ENCODE measurements at regions not wholly inside any gene's neighbourhood (a gene's known extent, or its start where the extent isn't known, plus 50 kb on each side); places are given as distances from the start of the nearest gene placed in this dataset.

GRCh38 chr20:10731190-10731965 is 57.6 kb upstream of the JAG1 start:
- Histone ChIP-seq H2BK120ac (ENCODE audit: low read depth, low read length) (peak overlapping the region; percentile 71), H2AFZ (replicated peaks; ENCODE audit: low read length, poor library complexity) (peak overlapping the region; percentile 58), H4K8ac (ENCODE audit: low read depth in 2 of 2, low read length in 2 of 2) (peak overlapping the region; percentile 43 to 47; a peak in 3 of 4 replicates), H4K91ac (ENCODE audit: insufficient read depth, low read depth, low read length) (peak overlapping the region; percentile 16), H3K4me2 (ENCODE audit: low read depth, low read length) (no peak overlapping the region), H3K14ac (replicated peaks; ENCODE audit: low read depth, low read length) (0 out of 2 replicates have a peak overlapping the region, but pooled peaks have one; percentile 4), H3K79me1 (ENCODE audit: low read depth in 1 of 2, low read length in 2 of 2) (no peaks in the 10 kb centered on the region), H3K56ac (ENCODE audit: extremely low read depth, insufficient read depth, low read length) (no peak overlapping the region), H3K9me3 (ENCODE audit: control insufficient read depth, insufficient read depth, low read length) (no peaks in the 10 kb centered on the region), H4K5ac (ENCODE audit: low read depth, low read length) (peak overlapping the region; percentile 85; the same call in 1 of the 2 replicates), H4K20me1 (ENCODE audit: insufficient read depth, low read length) (no peaks in the 10 kb centered on the region), H2BK20ac (ENCODE audit: low read depth, low read length) (peak overlapping the region; percentile 70), H2AK9ac (replicated peaks; ENCODE audit: low read depth, low read length, poor library complexity) (no peak overlapping the region), H3K18ac (ENCODE audit: low read depth, low read length) (peak overlapping the region; percentile 70), H3K27ac (ENCODE audit: insufficient read depth, low read length) (no peak overlapping the region), H3K23ac (ENCODE audit: low read depth, low read length) (no peak overlapping the region), H3K27me3 (ENCODE audit: control insufficient read depth, insufficient read depth, low read length) (no peaks in the 10 kb centered on the region), H3K4me1 (ENCODE audit: control insufficient read depth, insufficient read depth, low read length) (peaks cover 16% of the 10 kb centered on the region), H3K9me1 (ENCODE audit: insufficient read depth, low read length) (peaks cover 8% of the 10 kb centered on the region; the same call in 1 of the 2 replicates), H3K36me3 (ENCODE audit: control insufficient read depth, insufficient read depth, low read length) (no peaks in the 10 kb centered on the region), H2BK5ac (ENCODE audit: low read depth, low read length, poor library complexity, severe bottlenecking) (no peak overlapping the region), H3K4me3 (ENCODE audit: insufficient read depth, low read depth, low read length) (no peak overlapping the region), H2AK5ac (ENCODE audit: low read depth, low read length) (peak overlapping the region; percentile 52; the same call in 1 of the 2 replicates), H3K9ac (ENCODE audit: low read depth, low read length) (no peak overlapping the region), H3K4ac (ENCODE audit: low read depth, low read length) (peak overlapping the region; percentile 55; the same call in 1 of the 2 replicates), H2BK15ac (ENCODE audit: low read depth, low read length) (peak overlapping the region; percentile 53; the same call in 1 of the 3 replicates)
- no TSS peak for BruUV-seq (replicated peaks)
- intact Hi-C loops (cut with micrococcal nuclease) = no loop called here
- POLR2A ChIA-PET (ENCODE audit: unreplicated experiment) = no interaction called here
- CTCF ChIA-PET = no interaction called here
- no CpG with 5 or more reads among the region's 6 CpGs for WGBS, 2 experiments (ENCODE audit: extremely low coverage in 2 of 2, insufficient read length in 1 of 2)
- TF ChIP-seq MAZ (IDR thresholded peaks at IDR 0.05; ENCODE audit: borderline replicate concordance, low read depth, low read length) = no peak
- no peak for TF ChIP-seq POLR2A (IDR thresholded peaks at IDR 0.05; ENCODE audit: low read depth, low read length)
- no peak for TF ChIP-seq MXI1 (IDR thresholded peaks at IDR 0.05; ENCODE audit: borderline replicate concordance, low read depth, low read length)
- TF ChIP-seq RAD21 (IDR thresholded peaks at IDR 0.05; ENCODE audit: low read length) = no peak
- no peak for TF ChIP-seq CHD1 (IDR thresholded peaks at IDR 0.05; ENCODE audit: low read depth, low read length)
- no peak for TF ChIP-seq CTCF (conservative IDR thresholded peaks at IDR 0.05; ENCODE audit: low read depth, low read length)
- no peak for TF ChIP-seq FOS (IDR thresholded peaks at IDR 0.05; ENCODE audit: low read depth, low read length)
- no peak for TF ChIP-seq USF2 (IDR thresholded peaks at IDR 0.05; ENCODE audit: low read depth, low read length)
- TF ChIP-seq MAFK (IDR thresholded peaks at IDR 0.05; ENCODE audit: low read depth, low read length) = no peak
- TF ChIP-seq ELK1 (IDR thresholded peaks at IDR 0.05; ENCODE audit: borderline replicate concordance, low read depth, low read length) = no peak
- no peak for TF ChIP-seq CEBPB (IDR thresholded peaks at IDR 0.05; ENCODE audit: low read depth, low read length)
- TF ChIP-seq BHLHE40 (IDR thresholded peaks at IDR 0.05; ENCODE audit: low read depth, low read length) = no peak
- dilution Hi-C loops (cut with HindIII; ENCODE audit: low sequenced_read_pairs, unreplicated experiment) = no loop called here
- in situ Hi-C loops (cut with MboI; ENCODE audit: low sequenced_read_pairs) = no loop called here
- ATAC-seq (ENCODE audit: low read depth) (peak; percentile 25; the same call in 1 of the 2 replicates), DNase-seq (peak; percentile 49)
